H9 (cell line): ENCODE measurements at regions not wholly inside any gene's neighbourhood (a gene's known extent, or its start where the extent isn't known, plus 50 kb on each side); places are given as distances from the start of the nearest gene placed in this dataset.
"Not testable (repeated sequence)": the region's sequence is repeated elsewhere in the genome, so short reads cannot be mapped to it uniquely, and the experiment has no call there.

Experiments used
- DNase-seq: peaks from one replicate; pipeline ENCODE4 v3.0.0-alpha.2; 2017
- H2AFZ ChIP-seq: one replicate; pipeline ENCODE4 v1.6.1; 2013; ENCODE audit warnings: mild to moderate bottlenecking, low read length, control low read depth, moderate library complexity
- H2AK5ac ChIP-seq: 2 replicates; pipeline ENCODE4 v1.6.1; 2013; ENCODE audit warnings: low read length, control low read depth, mixed read lengths; ENCODE audit not compliant: insufficient read length
- H2BK120ac ChIP-seq: one replicate; pipeline ENCODE4 v1.6.1; 2013; ENCODE audit warnings: low read depth, mild to moderate bottlenecking, low read length, control low read depth, inconsistent platforms; ENCODE audit not compliant: poor library complexity, severe bottlenecking
- H2BK12ac ChIP-seq: 2 replicates; pipeline ENCODE4 v1.6.1; 2013; ENCODE audit warnings: low read length, control low read depth, mixed read lengths, low read depth; ENCODE audit not compliant: insufficient read length
- H2BK15ac ChIP-seq: 2 replicates; pipeline ENCODE4 v1.6.1; 2013; ENCODE audit warnings: low read depth, low read length, control low read depth
- H2BK20ac ChIP-seq: one replicate; pipeline ENCODE4 v1.6.1; 2013; ENCODE audit warnings: low read depth, mild to moderate bottlenecking, low read length, control low read depth, inconsistent platforms; ENCODE audit not compliant: poor library complexity, severe bottlenecking
- H2BK5ac ChIP-seq: 2 replicates; pipeline ENCODE4 v1.6.1; 2013; ENCODE audit warnings: low read length, control low read depth, mixed read lengths; ENCODE audit not compliant: insufficient read length
- H3K14ac ChIP-seq: 2 replicates; pipeline ENCODE4 v1.6.1; 2013; ENCODE audit warnings: low read length, control low read depth; ENCODE audit not compliant: insufficient read depth
- H3K18ac ChIP-seq: 2 replicates; pipeline ENCODE4 v1.6.1; 2013; ENCODE audit warnings: low read depth, mild to moderate bottlenecking, mixed read lengths, low read length, control low read depth; ENCODE audit not compliant: insufficient read length
- H3K23ac ChIP-seq: 2 replicates; pipeline ENCODE4 v1.6.1; 2013; ENCODE audit warnings: low read length, control low read depth, mixed read lengths, low read depth; ENCODE audit not compliant: insufficient read length
- H3K23me2 ChIP-seq: 2 replicates; pipeline ENCODE4 v1.6.1; 2013; ENCODE audit warnings: low read depth, mild to moderate bottlenecking, mixed read lengths, low read length, control low read depth; ENCODE audit not compliant: insufficient read length, poor library complexity, severe bottlenecking
- H3K27ac ChIP-seq: 2 replicates; pipeline ENCODE4 v1.5.1; 2013; ENCODE audit warnings: low read length, control low read depth, mixed read lengths, low read depth; ENCODE audit not compliant: insufficient read length
- H3K27me3 ChIP-seq: 2 replicates; pipeline ENCODE4 v1.6.1; 2013; ENCODE audit warnings: low read length, control low read depth, inconsistent platforms; ENCODE audit not compliant: insufficient read depth
- H3K4ac ChIP-seq: 2 replicates; pipeline ENCODE4 v1.6.1; 2013; ENCODE audit warnings: low read depth, mild to moderate bottlenecking, control low read depth, inconsistent platforms, low read length, moderate library complexity
- H3K4me1 ChIP-seq: 2 replicates; pipeline ENCODE4 v1.6.1; 2013; ENCODE audit warnings: low read length, control low read depth, inconsistent platforms; ENCODE audit not compliant: insufficient read depth
- H3K4me2 ChIP-seq: 2 replicates; pipeline ENCODE4 v1.6.1; 2013; ENCODE audit warnings: low read length, control low read depth, mixed read lengths; ENCODE audit not compliant: insufficient read length, insufficient read depth
- H3K56ac ChIP-seq: 2 replicates; pipeline ENCODE4 v1.6.1; 2013; ENCODE audit warnings: low read depth, mild to moderate bottlenecking, mixed read lengths, low read length, control low read depth; ENCODE audit not compliant: insufficient read length
- H3K79me1 ChIP-seq: 2 replicates; pipeline ENCODE4 v1.6.1; 2013; ENCODE audit warnings: low read depth, mild to moderate bottlenecking, moderate library complexity, low read length, control low read depth, inconsistent platforms; ENCODE audit not compliant: insufficient read depth, poor library complexity, severe bottlenecking
- H3K79me2 ChIP-seq: 2 replicates; pipeline ENCODE4 v1.6.1; 2013; ENCODE audit warnings: low read length, control low read depth, inconsistent platforms; ENCODE audit not compliant: insufficient read depth
- H3K9ac ChIP-seq: 2 replicates; pipeline ENCODE4 v1.6.1; 2013; ENCODE audit warnings: low read length, control low read depth, mixed read lengths; ENCODE audit not compliant: insufficient read length; ENCODE audit errors: extremely low read depth
- H3K9me3 ChIP-seq: one replicate; pipeline ENCODE4 v1.6.1; 2013; ENCODE audit warnings: low read depth, low read length, inconsistent platforms; ENCODE audit not compliant: control insufficient read depth
- H3T11ph ChIP-seq: one replicate; pipeline ENCODE4 v1.6.1; 2013; ENCODE audit warnings: mild to moderate bottlenecking, low read length, control low read depth, inconsistent platforms
- H4K20me1 ChIP-seq: one replicate; pipeline ENCODE4 v1.6.1; 2013; ENCODE audit not compliant: control insufficient read depth, insufficient read length, insufficient read depth
- H4K5ac ChIP-seq: 2 replicates; pipeline ENCODE4 v1.6.1; 2013; ENCODE audit warnings: low read depth, mild to moderate bottlenecking, mixed read lengths, low read length, control low read depth; ENCODE audit not compliant: insufficient read length
- H4K8ac ChIP-seq: replicated peaks from 2 replicates; pipeline ENCODE4 v1.6.1; 2013; ENCODE audit warnings: low read length, control low read depth, mixed read lengths, low read depth; ENCODE audit not compliant: insufficient read length
- H4K91ac ChIP-seq: 2 replicates; pipeline ENCODE4 v1.6.1; 2013; ENCODE audit warnings: low read depth, mild to moderate bottlenecking, moderate library complexity, mixed read lengths, low read length, control low read depth; ENCODE audit not compliant: insufficient read length
- H3K27ac Mint-ChIP-seq, 3 experiments: 2 replicates in 2 of 3; 3 replicates in 1 of 3; pipeline ENCODE4 v1.8.0; 2020 to 2021; ENCODE audit warnings: mixed read lengths in 3 of 3, mild to moderate bottlenecking in 1 of 3, moderate library complexity in 1 of 3
- H3K27me3 Mint-ChIP-seq: 2 replicates; pipeline ENCODE4 v1.8.0; 2021; ENCODE audit warnings: low read depth, mild to moderate bottlenecking, moderate library complexity, mixed read lengths
- H3K36me3 Mint-ChIP-seq, 3 experiments: 2 replicates in 2 of 3; 3 replicates in 1 of 3; pipeline ENCODE4 v1.8.0; 2020 to 2021; ENCODE audit warnings: low read depth in 3 of 3, mixed read lengths in 3 of 3; ENCODE audit not compliant: insufficient read depth in 1 of 3
- H3K4me1 Mint-ChIP-seq, 2 experiments: 2 replicates each; pipeline ENCODE4 v1.8.0; 2020; ENCODE audit warnings: mixed read lengths in 2 of 2
- H3K4me3 Mint-ChIP-seq, 2 experiments: 2 replicates in 1 of 2; 3 replicates in 1 of 2; pipeline ENCODE4 v1.8.0; 2020 to 2021; ENCODE audit warnings: mild to moderate bottlenecking in 2 of 2, mixed read lengths in 2 of 2, moderate library complexity in 1 of 2
- H3K9me3 Mint-ChIP-seq, 2 experiments: 2 replicates in 1 of 2; 3 replicates in 1 of 2; pipeline ENCODE4 v1.8.0; 2020; ENCODE audit warnings: mild to moderate bottlenecking in 2 of 2, mixed read lengths in 2 of 2, moderate library complexity in 1 of 2
- WGBS: extraction: QIAGEN DNeasy Blood & Tissue Kit; methylation state at CpG from one replicate; pipeline ENCODE4 v1.1.7; 2013; ENCODE audit warnings: missing lambda C conversion rate, low lambda C conversion rate, mixed read lengths; ENCODE audit not compliant: insufficient read length; ENCODE audit errors: extremely low coverage; 5-methylcytosine and 5-hydroxymethylcytosine counted together
- TF ChIP-seq, protein P1 (sequence below): fragments of 200-600 bp; sonication (generic); conservative IDR thresholded peaks from 3 replicates; pipeline ENCODE4 v1.8.0; 2021; ENCODE audit warnings: antibody characterized with exemption, mild to moderate bottlenecking

DNA sequence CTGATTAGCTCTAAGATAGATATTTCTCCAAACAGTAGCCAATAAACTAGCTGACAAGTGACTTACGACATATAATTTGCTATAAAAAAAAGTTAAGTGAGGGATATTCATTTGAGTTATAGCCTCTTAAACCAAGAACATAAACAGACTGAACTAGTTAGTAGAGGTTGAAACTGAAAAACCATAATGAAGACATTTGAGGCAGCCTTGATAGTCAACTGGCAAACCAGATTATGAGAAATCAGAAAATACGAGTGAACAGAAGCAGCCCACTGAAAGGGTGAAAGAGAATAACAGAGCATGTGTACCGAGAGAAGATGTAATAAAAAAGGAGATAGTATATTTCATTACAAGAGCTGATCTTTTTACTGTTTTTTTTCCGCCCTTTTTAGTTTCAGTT, 698.1 kb upstream of the SETBP1 start:
- no CpG with 5 or more reads among the region's 4 CpGs for WGBS

DNA sequence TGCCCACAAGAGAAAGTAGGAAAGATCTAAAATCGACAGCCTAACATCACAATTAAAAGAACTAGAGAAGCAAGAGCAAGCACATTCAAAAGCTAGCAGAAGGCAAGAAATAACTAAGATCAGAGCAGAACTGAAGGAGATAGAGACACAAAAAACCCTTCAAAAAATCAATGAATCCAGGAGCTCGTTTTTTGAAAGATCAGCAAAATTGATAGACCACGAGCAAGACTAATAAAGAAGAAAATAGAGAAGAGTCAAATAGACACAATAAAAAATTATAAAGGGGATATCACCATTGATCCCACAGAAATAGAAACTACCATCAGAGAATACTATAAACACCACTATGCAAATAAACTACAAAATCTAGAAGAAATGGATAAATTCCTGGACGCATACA, 693.6 kb upstream of the SETBP1 start:
- H3K27me3 ChIP-seq, H2BK20ac ChIP-seq, H3K27ac Mint-ChIP-seq, H2BK120ac ChIP-seq, DNase-seq, H3K4me1 ChIP-seq, H3K56ac ChIP-seq, H3K4me2 ChIP-seq, H4K5ac ChIP-seq, H3K23me2 ChIP-seq, H2BK5ac ChIP-seq, H3K18ac ChIP-seq, H3K9ac ChIP-seq, H3K79me1 ChIP-seq, H2BK12ac ChIP-seq, H2AFZ ChIP-seq, H3K23ac ChIP-seq, H2AK5ac ChIP-seq, H3K27me3 Mint-ChIP-seq, H3K27ac ChIP-seq, H3K4me1 Mint-ChIP-seq, H4K8ac ChIP-seq, H4K20me1 ChIP-seq, H3K79me2 ChIP-seq, H3K14ac ChIP-seq, H2BK15ac ChIP-seq, H3T11ph ChIP-seq, H3K9me3 ChIP-seq, H3K4ac ChIP-seq, H3K4me3 Mint-ChIP-seq, H4K91ac ChIP-seq: not testable (repeated sequence)
- Mint-ChIP-seq H3K36me3 (peaks cover 7 to 22% (median 11%) of the 10 kb centered on the region in 3 experiments), H3K9me3 (peaks cover 28 to 31% of the 10 kb centered on the region in 2 experiments; a peak in 4 of 5 replicates)
- no CpG with 5 or more reads among the region's 4 CpGs for WGBS

More for the DNA sequence above, 698.1 kb upstream of the SETBP1 start:
- no peaks in the 10 kb centered on the region for H3K4me1 ChIP-seq
- no peak overlapping the region for H2BK15ac ChIP-seq
- no peak overlapping the region for H4K91ac ChIP-seq
- H3K27me3 Mint-ChIP-seq = no peaks in the 10 kb centered on the region
- TF ChIP-seq, protein P1, sequence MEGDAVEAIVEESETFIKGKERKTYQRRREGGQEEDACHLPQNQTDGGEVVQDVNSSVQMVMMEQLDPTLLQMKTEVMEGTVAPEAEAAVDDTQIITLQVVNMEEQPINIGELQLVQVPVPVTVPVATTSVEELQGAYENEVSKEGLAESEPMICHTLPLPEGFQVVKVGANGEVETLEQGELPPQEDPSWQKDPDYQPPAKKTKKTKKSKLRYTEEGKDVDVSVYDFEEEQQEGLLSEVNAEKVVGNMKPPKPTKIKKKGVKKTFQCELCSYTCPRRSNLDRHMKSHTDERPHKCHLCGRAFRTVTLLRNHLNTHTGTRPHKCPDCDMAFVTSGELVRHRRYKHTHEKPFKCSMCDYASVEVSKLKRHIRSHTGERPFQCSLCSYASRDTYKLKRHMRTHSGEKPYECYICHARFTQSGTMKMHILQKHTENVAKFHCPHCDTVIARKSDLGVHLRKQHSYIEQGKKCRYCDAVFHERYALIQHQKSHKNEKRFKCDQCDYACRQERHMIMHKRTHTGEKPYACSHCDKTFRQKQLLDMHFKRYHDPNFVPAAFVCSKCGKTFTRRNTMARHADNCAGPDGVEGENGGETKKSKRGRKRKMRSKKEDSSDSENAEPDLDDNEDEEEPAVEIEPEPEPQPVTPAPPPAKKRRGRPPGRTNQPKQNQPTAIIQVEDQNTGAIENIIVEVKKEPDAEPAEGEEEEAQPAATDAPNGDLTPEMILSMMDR = no peak
- no peaks in the 10 kb centered on the region for H4K20me1 ChIP-seq
- H3K18ac ChIP-seq = no peak overlapping the region
- no peak overlapping the region for H3K9ac ChIP-seq
- no peak overlapping the region for H2BK12ac ChIP-seq
- no peak overlapping the region for H2AK5ac ChIP-seq
- no peak overlapping the region for H3K23ac ChIP-seq
- no peak overlapping the region for H3K27ac ChIP-seq
- H3K4me2 ChIP-seq = no peak overlapping the region
- peaks cover 6 to 18% (median 7%) of the 10 kb centered on the region in 3 experiments for H3K36me3 Mint-ChIP-seq
- H4K8ac ChIP-seq = no peak overlapping the region
- no peak overlapping the region for H2AFZ ChIP-seq
- no peak overlapping the region for H3K4ac ChIP-seq
- no peak overlapping the region for H3K14ac ChIP-seq
- no peak overlapping the region for H2BK5ac ChIP-seq
- H3K9me3 Mint-ChIP-seq = peaks cover 18 to 22% of the 10 kb centered on the region in 2 experiments; a peak in 4 of 5 replicates
- no peak overlapping the region for H3K4me3 Mint-ChIP-seq
- no peak overlapping the region for H2BK20ac ChIP-seq
- H3K79me1 ChIP-seq = no peaks in the 10 kb centered on the region
- H3K27me3 ChIP-seq = no peaks in the 10 kb centered on the region
- H4K5ac ChIP-seq = no peak overlapping the region
- H3K9me3 ChIP-seq = no peaks in the 10 kb centered on the region
- H3K23me2 ChIP-seq = no peaks in the 10 kb centered on the region
- no peak overlapping the region for H3K56ac ChIP-seq
- no peaks in the 10 kb centered on the region for H3K79me2 ChIP-seq
- no peak for DNase-seq
- no peaks in the 10 kb centered on the region for H3K4me1 Mint-ChIP-seq
- no peak overlapping the region for H3K27ac Mint-ChIP-seq
- H3T11ph ChIP-seq = no peak overlapping the region
- H2BK120ac ChIP-seq = no peak overlapping the region
